ENCODE measurements at regions not wholly inside any gene's neighbourhood (a gene's known extent, or its start where the extent isn't known, plus 50 kb on each side); places are given as distances from the start of the nearest gene placed in this dataset.
"Not testable (repeated sequence)": the region's sequence is repeated elsewhere in the genome, so short reads cannot be mapped to it uniquely, and the experiment has no call there.

DNA sequence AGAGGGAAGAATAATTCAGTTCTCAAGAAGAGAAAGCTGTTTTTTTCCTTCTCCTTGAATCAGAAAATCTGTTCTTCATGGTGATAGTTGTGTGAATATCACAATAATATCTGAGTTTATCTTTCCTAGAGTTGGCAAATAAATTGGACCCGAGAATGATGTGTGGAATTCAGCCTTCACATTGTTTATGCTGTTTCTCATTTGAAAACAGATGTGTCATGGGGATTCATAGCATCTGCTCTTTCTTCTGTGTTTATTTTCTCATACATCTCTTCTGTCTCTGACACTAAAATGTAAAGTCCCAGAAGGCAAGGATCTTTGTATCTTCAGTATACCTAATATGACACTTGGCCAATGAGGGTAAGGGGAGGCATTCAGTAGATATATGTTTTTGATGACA lies 103.6 kb upstream of the SGK1 start:
- intact Hi-C loops (cut with DNase I) = no loop called here
- DNase-seq (ENCODE audit: low spot score) = no peak

DNA sequence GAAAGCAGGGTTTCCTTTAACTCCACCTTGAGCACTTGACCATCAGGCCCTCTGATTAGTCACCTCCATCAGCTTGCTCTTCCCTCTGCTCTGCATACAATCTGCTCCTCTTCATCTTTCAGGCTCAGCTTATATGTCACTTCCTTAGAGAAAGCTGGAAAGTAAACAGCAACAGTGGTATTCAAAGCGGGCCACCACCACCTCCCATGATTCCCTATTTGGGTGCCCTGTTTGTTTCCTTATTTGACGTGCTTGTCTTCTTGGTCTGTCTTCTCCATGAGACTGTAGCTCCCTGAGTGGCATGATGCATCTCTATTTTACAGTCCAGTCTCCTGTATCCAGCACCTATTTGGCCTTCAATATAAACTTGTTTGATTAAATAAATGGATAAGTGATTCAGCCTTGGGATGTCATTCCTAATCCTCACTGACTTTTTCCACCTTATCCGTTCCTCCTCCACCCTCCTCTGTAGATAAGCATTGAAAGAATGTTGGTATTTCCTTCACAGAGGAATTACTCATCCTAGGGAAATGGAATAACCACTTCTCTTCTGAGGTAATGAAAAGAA lies 102.8 kb upstream of the SGK1 start:
- intact Hi-C loops (cut with DNase I) = no loop called here
- DNase-seq (ENCODE audit: low spot score) = no peak

DNA sequence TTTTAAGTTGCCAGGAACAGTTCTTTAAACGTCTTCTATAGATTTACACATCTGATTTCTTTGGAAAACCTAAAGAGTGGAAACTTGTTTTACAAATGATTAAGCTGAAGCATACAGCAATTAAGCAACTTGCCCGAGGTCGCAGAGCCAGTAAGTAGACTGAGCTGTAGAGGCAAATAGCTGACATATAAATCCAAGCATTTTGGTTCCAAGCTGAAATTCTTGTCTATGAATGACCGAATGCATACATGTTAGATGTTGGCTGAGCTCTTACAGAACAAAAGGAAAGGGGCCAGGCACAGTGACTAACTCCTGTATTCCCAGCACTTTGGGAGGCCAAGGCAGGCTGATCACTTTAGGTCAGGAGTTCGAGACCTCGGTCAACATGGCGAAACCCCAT lies 101.8 kb upstream of the SGK1 start:
- no peak for DNase-seq (ENCODE audit: low spot score)
- intact Hi-C loops (cut with DNase I) = no loop called here

DNA sequence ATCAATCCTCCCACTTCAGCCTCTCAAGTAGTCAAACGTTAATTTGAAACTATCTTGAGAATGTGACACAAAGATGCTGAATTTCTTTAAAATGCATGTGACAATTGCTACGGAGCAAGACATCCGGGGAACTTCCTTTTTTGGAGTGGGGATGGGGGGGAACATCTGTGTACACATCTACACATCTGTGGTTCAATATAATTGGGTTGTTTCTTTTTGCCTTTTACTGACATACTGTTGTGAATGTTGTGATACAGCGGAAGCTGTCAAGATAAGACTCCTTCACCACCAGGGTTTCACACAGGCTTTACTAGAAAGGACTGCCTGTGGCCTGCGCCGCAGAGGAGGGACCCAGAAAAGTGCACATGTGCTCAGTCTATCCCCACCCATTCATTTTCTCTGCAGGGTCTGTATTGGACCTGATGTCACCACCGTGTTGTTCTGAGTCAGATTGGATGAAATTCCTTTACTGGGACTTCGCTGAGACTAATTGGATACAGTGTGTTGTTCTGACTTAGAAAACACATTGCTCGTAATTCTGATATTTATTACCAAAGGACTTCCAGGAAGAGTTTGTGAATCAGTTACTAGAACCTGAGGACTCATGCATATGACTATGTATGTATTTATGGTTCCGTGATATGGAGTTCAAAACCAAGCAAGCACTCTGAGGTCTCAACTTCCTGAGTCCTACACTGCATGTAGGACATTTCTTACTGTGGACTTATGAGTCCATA lies 98.7 kb upstream of the SGK1 start:
- intact Hi-C loops (cut with DNase I) = no loop called here
- no peak for DNase-seq (ENCODE audit: low spot score)

DNA sequence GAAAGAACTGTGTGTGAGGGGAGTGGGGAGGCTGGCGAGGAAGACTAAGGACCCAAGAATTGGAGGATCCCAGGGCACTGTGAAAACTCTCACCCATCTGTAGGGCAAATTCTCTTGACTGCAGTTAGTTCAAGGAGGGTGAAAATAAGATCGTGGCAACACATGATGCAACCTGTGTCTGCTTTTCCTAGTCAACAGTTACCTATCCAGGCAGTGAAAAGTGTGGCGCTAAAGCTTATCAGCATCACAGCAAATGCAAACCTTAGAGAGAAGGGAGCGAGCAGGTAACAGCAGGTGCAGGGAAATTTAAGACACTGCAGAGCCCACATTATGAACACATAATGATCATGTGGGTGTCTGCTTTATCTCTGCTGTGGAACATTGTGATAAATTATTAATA lies 97.7 kb upstream of the SGK1 start:
- no peak for DNase-seq (ENCODE audit: low spot score)
- intact Hi-C loops (cut with DNase I) = no loop called here

DNA sequence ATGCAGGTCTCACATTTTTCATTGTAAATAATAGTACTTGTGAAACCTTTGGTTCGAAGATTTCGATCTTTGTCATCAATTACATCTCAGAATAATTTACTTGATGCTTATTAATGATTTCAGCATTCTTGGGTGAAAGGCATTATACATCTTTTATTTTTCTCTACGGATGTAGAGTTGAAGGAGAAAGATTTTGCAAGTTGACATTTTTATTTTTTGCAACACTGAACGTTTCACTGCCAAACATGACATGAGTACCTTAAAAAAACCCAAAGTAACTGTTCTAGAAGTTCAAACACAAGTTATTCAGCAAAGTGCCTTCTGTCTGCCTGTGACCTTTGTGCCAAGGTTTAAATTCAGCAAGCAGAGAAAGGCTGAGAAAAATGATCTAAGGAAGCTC lies 97.3 kb upstream of the SGK1 start:
- intact Hi-C loops (cut with DNase I) = no loop called here
- DNase-seq (ENCODE audit: low spot score) = no peak

DNA sequence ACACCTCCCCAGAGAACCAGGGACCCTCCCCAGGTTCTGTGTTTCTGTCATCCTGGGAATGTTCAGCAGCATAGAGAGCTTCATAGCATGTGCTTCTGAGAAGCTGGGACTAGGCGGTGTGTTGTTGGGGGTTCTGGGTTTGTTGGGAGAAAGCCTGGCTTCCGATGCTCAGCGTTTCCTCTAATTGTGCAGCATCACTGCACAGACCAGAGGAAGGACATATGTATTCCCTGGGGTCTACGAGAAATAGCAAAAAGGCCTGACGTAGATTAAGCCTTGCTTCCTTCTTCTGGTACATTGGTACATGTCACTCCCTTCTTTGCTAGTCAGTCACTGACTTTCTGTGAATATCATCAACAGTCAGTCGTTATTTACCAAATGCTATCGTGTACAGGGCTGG lies 96.9 kb upstream of the SGK1 start:
- no peak for DNase-seq (ENCODE audit: low spot score)
- intact Hi-C loops (cut with DNase I) = no loop called here

DNA sequence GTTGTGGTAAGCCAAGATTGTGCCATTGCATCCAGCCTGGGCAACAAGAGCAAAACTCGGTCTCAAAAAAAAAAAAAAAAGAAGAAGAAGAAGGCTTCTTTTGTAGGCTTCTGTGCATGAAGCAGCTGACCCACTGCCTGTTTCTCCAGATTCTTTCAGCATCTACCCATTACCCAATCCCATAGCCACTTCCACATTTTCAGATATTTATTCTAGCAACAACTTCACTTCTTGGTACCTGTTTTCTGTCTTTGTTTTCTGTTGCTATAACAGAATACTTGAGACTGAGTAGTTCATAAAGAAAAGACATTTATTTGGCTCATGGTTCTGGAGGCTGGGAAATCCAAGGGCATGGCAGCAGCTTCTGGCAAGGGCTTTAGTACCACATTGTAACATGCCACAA lies 95.3 kb upstream of the SGK1 start:
- intact Hi-C loops (cut with DNase I) = no loop called here
- DNase-seq (ENCODE audit: low spot score) = no peak

DNA sequence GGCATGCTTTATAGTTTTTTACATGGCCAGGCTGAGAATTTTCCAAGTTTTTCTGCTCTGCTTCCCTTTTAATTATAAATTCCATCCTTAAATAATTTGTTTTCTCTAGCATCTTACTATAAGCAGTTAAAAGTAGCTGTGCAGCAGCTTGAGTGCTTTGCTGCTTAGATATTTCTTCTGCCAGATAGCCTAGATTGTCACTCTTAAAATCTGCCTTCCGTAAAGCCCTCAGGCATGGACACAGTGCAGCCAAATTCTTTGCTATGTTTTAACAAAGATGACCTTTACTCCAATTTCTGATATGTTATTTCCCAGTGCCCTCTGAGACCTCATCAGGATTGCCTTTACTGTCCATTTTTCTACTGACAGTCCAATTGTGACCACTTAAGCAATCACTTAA lies 92.6 kb upstream of the SGK1 start:
- no peak for DNase-seq (ENCODE audit: low spot score)
- intact Hi-C loops (cut with DNase I) = no loop called here

DNA sequence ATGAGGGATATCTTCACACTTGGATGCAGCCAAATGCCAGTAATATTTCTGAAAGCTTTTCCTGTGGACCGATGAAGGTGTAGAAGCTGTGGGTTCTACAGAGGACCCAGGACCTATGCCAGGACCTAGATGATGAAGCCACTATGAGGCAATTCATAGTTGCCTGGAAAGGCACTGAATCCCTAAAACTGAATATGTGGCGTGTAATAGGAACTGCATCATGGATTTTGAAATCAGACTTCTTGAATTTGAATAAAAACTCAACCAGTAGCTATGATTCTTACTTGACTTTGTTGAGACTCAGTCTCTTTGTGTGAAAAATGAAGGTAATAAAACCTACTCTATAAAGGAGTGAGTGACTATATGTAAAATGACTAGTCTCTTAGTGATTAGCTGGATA lies 89.9 kb upstream of the SGK1 start:
- intact Hi-C loops (cut with DNase I) = no loop called here
- DNase-seq (ENCODE audit: low spot score) = no peak

DNA sequence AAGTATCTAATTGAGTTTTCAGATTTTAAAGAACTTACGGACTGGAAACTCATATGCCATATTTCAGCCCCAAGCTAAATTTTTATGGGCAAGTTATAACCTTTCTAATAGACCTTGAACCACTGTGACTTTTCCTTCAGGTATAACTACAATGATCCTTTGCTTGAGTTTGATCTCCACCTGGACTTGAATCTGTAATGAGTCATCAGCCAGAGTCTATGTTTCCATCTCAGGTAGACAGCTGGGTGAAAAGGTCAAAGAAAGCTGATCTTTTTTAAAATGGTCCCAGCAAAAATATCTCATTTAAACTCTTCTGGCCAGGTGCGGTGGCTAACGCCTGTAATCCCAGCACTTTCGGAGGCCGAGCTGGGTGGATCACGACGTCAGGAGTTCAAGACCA lies 88.4 kb upstream of the SGK1 start:
- no peak for DNase-seq (ENCODE audit: low spot score)
- intact Hi-C loops (cut with DNase I) = no loop called here

DNA sequence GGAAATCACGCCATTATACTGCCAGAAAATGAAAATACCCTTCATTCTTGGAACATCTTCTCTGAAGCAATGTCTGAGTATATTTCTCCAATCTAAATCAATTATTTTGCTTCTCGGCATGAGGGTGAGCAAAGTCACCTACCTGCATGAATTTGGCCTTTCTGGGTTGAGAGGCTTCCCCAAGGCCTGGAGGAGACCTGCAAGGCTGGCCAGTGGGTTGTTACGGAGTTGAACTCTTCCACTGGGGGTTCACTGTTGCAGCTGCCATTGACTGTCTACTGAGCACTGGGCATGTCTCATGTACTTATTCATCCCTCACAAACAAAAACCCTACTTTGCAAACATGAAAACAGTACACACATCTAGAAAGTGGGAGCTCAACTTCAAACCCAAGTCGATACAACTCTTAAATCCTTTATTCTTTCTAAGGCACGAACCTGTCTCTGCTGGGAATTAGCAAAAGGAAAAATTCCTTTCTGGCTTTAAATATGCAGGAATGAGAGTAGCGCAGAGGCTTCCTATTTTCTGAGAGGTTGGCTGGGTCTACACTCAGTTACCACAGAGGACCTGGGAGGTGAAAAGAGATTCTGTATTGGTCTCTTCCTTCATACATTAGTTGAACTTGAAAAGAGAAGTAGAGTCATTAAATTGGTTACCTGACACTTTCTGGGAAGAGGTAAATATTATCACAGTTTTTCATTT lies 87.6 kb upstream of the SGK1 start:
- no peak for DNase-seq (ENCODE audit: low spot score)
- intact Hi-C loops (cut with DNase I) = no loop called here

DNA sequence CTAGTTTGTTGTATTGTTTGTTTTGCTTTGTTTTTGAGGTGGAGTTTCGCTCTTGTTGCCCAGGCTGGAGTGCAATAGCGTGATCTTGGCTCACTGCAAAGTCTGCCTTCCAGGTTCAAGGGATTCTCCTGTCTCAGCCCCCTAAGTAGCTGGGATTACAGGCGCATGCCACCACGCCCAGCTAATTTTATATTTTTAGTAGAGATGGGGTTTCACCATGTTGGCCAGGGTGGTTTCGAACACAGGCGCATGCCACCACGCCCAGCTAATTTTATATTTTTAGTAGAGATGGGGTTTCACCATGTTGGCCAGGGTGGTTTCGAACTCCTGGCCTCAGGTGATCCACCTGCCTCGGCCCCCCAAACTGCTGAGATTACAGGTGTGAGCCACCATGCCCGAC lies 85.4 kb upstream of the SGK1 start:
- DNase-seq (ENCODE audit: low spot score); intact Hi-C loops (cut with DNase I): not testable (repeated sequence)

DNA sequence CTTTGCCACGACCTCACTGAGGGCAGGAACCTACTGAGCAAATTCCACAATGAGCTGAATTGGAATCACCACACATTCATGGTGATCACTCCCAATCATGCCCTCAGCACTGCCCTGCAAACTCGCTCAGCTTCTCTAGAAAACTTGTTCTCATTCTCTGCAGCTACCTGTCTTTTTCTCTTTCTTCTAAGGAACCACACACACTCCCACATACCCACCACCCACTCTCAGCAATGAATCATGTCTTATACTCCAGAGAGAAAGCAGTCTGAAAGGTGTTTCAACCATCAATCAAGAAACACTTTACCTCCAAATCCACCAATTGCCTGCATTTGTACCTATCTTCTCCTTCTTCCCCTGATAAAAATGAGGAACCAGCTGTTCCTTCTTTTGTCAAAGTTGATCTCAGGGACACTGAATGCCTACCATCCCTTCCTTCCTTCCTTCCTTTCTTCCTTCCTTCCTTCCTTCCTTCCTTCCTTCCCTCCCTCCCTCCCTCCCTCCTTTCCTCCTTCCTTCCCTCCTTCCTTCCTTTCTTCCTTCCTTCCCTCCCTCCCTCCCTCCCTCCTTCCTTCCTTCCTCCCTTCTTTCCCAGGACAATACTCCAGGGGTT lies 84.6 kb upstream of the SGK1 start:
- intact Hi-C loops (cut with DNase I) = no loop called here

DNA sequence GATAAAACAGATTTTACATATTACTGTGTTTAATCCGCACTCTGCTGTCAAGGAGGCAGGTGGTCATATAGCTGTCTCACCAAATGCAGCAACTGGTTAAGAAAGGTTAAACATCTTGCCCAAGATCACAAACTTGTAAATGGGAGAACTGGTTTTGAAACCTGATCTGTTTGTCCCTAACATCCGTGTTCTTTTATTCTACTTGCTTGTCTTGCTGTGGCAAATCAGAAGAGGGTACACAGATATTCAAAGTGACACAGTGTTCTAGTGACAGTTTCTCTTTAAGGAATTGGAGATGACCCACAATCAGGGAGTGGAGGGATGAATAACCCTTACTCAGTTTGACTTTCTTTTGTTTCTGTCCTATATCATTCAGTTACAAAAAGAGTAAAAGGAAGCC lies 83.0 kb upstream of the SGK1 start:
- intact Hi-C loops (cut with DNase I) = no loop called here
- DNase-seq (ENCODE audit: low spot score) = no peak

More for the DNA sequence above, 84.6 kb upstream of the SGK1 start:
- DNase-seq (ENCODE audit: low spot score) = no peak

DNA sequence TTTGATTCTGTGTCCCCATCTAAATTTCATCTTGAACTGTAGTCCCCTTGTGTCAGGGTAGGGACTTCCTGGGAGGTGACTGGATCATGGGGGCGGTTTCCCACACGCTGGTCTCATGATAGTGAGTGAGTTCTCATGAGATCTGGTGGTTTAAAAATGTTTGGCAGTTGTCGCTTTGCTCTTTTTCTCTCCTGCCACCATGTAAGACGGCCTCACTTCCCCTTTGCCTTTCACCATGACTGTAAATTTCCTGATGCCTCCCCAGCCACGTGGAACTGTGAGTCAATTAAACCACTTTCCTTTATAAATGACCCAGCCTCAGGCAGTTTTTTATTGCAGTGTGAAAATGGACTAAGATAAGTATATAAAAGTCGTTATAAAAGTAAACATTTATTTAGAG lies 80.5 kb upstream of the SGK1 start:
- intact Hi-C loops (cut with DNase I) = no loop called here
- no peak for DNase-seq (ENCODE audit: low spot score)

DNA sequence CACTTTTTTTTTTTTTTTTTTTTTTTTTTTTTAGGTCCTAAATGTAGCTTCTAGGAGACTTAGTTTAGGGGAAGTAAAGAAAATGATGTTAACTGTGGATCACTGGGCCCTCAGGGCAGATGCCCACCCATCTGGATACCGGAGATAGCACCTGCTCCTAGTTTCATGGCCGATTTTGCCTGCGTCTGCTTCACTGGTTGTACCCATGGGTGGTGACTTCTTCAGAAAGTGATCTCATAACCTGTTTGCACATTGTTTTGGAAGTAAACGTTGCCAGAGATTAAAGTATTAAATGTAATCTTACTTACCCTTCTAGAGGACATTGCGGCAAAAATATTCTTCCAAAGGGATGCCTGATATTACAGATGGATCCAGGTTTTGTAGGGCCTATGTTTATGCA lies 79.8 kb upstream of the SGK1 start:
- no peak for DNase-seq (ENCODE audit: low spot score)

DNA sequence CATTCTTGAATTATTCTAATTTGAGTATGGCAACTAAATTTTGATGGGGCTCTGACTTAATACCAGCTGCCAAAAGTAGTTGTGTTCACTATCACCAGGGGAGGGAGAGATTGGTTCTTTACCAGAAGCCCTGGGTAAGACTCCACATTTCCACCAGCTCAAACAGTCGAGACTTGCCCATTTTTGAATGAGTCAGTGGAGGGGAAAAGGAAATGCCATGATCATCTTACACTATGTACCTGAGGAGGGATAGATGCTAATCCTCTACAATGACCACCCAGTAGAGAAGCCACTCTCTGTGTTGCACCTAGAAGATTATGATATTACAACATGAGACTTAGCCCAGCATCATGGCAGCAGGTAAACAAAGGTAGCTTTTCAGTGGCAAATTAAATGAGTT lies 77.0 kb upstream of the SGK1 start:
- intact Hi-C loops (cut with DNase I) = no loop called here

More for the DNA sequence above, 79.8 kb upstream of the SGK1 start:
- intact Hi-C loops (cut with DNase I) = no loop called here

DNA sequence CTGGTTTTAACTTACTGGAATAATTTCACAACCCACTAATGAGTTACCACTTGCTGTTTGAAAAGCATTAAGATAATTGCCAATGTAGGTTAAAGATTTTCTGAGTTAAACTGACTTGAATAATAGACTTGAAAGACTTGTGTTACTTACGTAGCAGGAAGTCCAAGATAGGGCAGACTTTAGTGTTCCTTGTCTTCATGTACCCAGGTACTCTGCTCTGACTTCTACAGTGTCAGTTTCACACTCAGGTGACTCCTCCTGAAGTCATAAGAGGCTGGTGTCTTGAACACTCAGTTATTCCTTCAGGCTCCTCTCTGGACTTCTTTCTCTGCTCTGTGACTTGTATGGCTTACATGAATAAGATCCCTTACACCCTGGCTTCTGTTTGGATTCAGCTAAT lies 76.3 kb upstream of the SGK1 start:
- no peak for DNase-seq (ENCODE audit: low spot score)
- intact Hi-C loops (cut with DNase I) = no loop called here

More for the DNA sequence above, 77.0 kb upstream of the SGK1 start:
- no peak for DNase-seq (ENCODE audit: low spot score)

DNA sequence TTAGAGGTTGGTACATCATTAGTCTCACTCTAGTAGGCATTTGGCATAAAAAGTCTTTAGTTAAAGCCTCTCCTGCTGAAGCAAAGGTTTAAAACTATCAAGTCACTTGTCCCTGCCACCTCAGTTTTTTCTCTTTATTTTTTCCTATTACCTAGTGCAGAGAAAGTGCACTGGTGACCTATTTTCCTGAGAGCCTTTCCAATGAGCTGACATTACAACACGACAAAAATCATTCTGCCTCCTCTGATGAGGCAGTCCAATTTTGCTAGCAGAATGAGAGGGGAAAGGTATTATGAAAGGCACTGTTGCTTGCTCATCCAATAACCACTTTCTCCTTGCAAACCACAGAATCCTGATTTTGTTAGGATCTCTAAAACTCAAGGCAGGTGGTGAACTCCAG lies 73.3 kb upstream of the SGK1 start:
- intact Hi-C loops (cut with DNase I) = no loop called here
- no peak for DNase-seq (ENCODE audit: low spot score)

DNA sequence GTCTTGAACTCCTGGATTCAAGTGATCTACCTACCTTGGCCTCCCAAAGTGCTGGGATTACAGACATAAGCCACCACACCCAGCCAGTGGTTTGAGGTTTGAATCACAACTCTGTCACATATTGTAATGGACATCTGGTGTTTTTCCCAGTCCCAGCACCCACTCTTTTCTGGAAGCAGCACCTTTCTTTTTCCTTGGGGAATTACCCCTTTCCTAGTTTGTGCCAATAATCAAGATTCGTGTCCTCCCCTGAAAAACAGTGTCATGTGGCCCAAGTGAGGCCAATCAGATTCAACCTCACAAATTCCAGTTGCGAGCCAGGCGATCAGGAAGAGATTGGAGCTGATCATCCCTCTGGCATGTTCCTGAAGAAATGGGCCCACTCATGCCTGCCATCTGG lies 71.7 kb upstream of the SGK1 start:
- intact Hi-C loops (cut with DNase I) = no loop called here
- DNase-seq (ENCODE audit: low spot score) = no peak
